ENCODE measurements at regions not wholly inside any gene's neighbourhood (a gene's known extent, or its start where the extent isn't known, plus 50 kb on each side); places are given as distances from the start of the nearest gene placed in this dataset.

DNA sequence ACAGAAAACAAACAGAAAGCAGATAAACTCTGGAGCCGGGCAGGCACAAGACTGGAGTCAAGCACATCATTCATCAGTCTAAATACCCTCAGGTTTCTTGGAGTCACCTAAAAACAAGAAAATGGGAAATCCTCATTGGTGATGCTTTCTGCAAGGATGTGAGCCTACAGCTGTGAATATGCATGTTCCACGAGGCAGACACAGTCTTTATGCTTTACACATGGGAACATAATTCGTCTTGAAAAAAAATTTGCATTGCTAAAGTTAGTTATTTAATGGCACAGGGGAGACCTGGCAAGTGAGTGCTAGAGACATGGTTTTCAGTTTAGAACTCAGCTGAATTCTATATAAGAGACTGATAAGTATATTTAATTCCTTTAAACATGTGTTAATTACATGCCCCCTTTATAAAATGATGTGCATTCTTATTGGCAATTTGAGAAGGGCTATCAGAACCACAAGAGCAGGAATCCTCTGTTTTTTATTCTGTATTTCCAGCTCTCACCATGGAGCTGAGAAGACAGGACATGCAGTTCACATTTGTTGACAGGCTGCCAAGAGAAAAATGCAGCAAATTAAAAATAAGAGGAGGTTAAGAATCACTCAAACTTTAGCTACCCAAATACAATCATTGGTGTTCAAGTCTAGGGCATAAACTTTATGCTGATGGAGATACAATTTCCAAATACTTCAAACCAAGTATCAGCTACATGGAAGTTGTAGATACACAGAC, 438.0 kb upstream of the MPDZ start:
- Histone ChIP-seq H3K79me2 (ENCODE audit: control insufficient read depth, insufficient read depth, low read length) (no peaks in the 10 kb centered on the region), H3K4me3 (no peak overlapping the region), H3K9me3 (replicated peaks; ENCODE audit: control insufficient read depth, insufficient read depth, low read length) (no peaks in the 10 kb centered on the region), H3K27me3 (replicated peaks in 1 of 2; ENCODE audit: control insufficient read depth in 2 of 2, insufficient read depth in 2 of 2, low read length in 1 of 2) (no peaks in the 10 kb centered on the region), H3K9ac (ENCODE audit: control insufficient read depth, insufficient read depth, low read length) (no peak overlapping the region), H3K4me2 (ENCODE audit: control insufficient read depth, insufficient read depth) (no peak overlapping the region), H2AFZ (ENCODE audit: control insufficient read depth, low read depth, low read length) (no peak overlapping the region), H3K36me3 (ENCODE audit: control insufficient read depth in 2 of 2, insufficient read depth in 2 of 2, low read length in 1 of 2) (no peaks in the 10 kb centered on the region), H3K27ac (ENCODE audit: control insufficient read depth, insufficient read depth) (no peak overlapping the region), H3K4me1 (ENCODE audit: control insufficient read depth, insufficient read depth, low read length) (no peaks in the 10 kb centered on the region), H4K20me1 (ENCODE audit: control insufficient read depth, insufficient read depth) (no peaks in the 10 kb centered on the region)
- DNase-seq (ENCODE audit: low read depth, low spot score) (no peak), FAIRE-seq (no peak), ATAC-seq (no peak)
- no TSS peak for BruUV-seq (replicated peaks)
- RAD21 ChIA-PET (ENCODE audit: unreplicated experiment): no interaction called here
- in situ Hi-C loops (cut with MboI) (no loop called here), intact Hi-C loops (cut with micrococcal nuclease; ENCODE audit: unreplicated experiment) (no loop called here)
- CTCF ChIA-PET: no interaction called here
- 0% methylated on average over 3 of the region's 3 CpGs for WGBS (ENCODE audit: insufficient coverage, insufficient replicate concordance, low lambda C conversion rate, missing lambda C conversion rate)
- POLR2A ChIA-PET: no interaction called here
- no peak for TF ChIP-seq RAD51 (IDR thresholded peaks at IDR 0.05)
- TF ChIP-seq POU2F2 (IDR thresholded peaks at IDR 0.05; ENCODE audit: borderline replicate concordance, low read depth, low read length): no peak
- no peak for TF ChIP-seq MAX (IDR thresholded peaks at IDR 0.05; ENCODE audit: low read depth, low read length)
- no peak for TF ChIP-seq RFX5 (IDR thresholded peaks at IDR 0.05; ENCODE audit: low read depth, low read length)
- TF ChIP-seq SRF (IDR thresholded peaks at IDR 0.05; ENCODE audit: low read depth in 2 of 2, low read length in 2 of 2): no peak
- TF ChIP-seq POLR2AphosphoS2 (IDR thresholded peaks at IDR 0.05; ENCODE audit: low read depth, low read length): no peak
- TF ChIP-seq YY1 (IDR thresholded peaks at IDR 0.05; ENCODE audit: low read depth, low read length): no peak
- SMC1A ChIA-PET (ENCODE audit: uncharacterized antibody, unreplicated experiment): interaction anchor here (1.1 kb wide), 1 partner anchor 11 kb away, joined by 3 read pairs; no protein-coding TSS in a partner anchor
